Middle frontal gyrus (tissue), 1 donor: ENCODE measurements at regions not wholly inside any gene's neighbourhood (a gene's known extent, or its start where the extent isn't known, plus 50 kb on each side); places are given as distances from the start of the nearest gene placed in this dataset.
"Not testable (repeated sequence)": the region's sequence is repeated elsewhere in the genome, so short reads cannot be mapped to it uniquely, and the experiment has no call there.

Experiments
- DNase-seq: peaks from one replicate; pipeline ENCODE4 v3.0.0-alpha.2; 2015; ENCODE audit warnings: low spot score; ENCODE audit errors: extremely low spot score

GRCh38 chr6:165798991-165799390 lies 135.9 kb upstream of the PDE10A start:
- no peak for DNase-seq

- DNase-seq = no peak
These were observed 131.1 kb upstream of the PDE10A start for GRCh38 chr6:165794179-165794601.

GRCh38 chr6:165793287-165793825 lies 130.3 kb upstream of the PDE10A start:
- DNase-seq = no peak

GRCh38 chr6:165791876-165792437 lies 128.9 kb upstream of the PDE10A start:
- no peak for DNase-seq

GRCh38 chr6:165791306-165791705 lies 128.3 kb upstream of the PDE10A start:
- DNase-seq = no peak

GRCh38 chr6:165782812-165783211 lies 119.8 kb upstream of the PDE10A start:
- no peak for DNase-seq

GRCh38 chr6:165782134-165782533 lies 119.1 kb upstream of the PDE10A start:
- no peak for DNase-seq

- no peak for DNase-seq
These were observed 114.6 kb upstream of the PDE10A start for GRCh38 chr6:165777680-165778079.

- no peak for DNase-seq
These were observed 113.7 kb upstream of the PDE10A start for GRCh38 chr6:165776691-165777090.

- DNase-seq = no peak
These were observed 112.7 kb upstream of the PDE10A start for GRCh38 chr6:165775721-165776120.

- DNase-seq = no peak
These were observed 112.0 kb upstream of the PDE10A start for GRCh38 chr6:165774903-165775601.

- no peak for DNase-seq
These were observed 107.5 kb upstream of the PDE10A start for GRCh38 chr6:165770397-165771082.

- DNase-seq = no peak
These were observed 106.8 kb upstream of the PDE10A start for GRCh38 chr6:165769884-165770283.

GRCh38 chr6:165769401-165769800 lies 106.4 kb upstream of the PDE10A start:
- DNase-seq = no peak

GRCh38 chr6:165768961-165769360 lies 105.9 kb upstream of the PDE10A start:
- no peak for DNase-seq

GRCh38 chr6:165767228-165767627 lies 104.2 kb upstream of the PDE10A start:
- no peak for DNase-seq

- no peak for DNase-seq
These were observed 103.4 kb upstream of the PDE10A start for GRCh38 chr6:165766457-165766856.

GRCh38 chr6:165766026-165766425 lies 103.0 kb upstream of the PDE10A start:
- DNase-seq = no peak

GRCh38 chr6:165765256-165765655 lies 102.2 kb upstream of the PDE10A start:
- DNase-seq = not testable (repeated sequence)

GRCh38 chr6:165762876-165763275 lies 99.8 kb upstream of the PDE10A start:
- DNase-seq = no peak

- no peak for DNase-seq
These were observed 99.1 kb upstream of the PDE10A start for GRCh38 chr6:165762125-165762524.

GRCh38 chr6:165760803-165761185 lies 97.8 kb upstream of the PDE10A start:
- no peak for DNase-seq
